Central memory CD8-positive, alpha-beta T cell (primary cell): ENCODE measurements at regions not wholly inside any gene's neighbourhood (a gene's known extent, or its start where the extent isn't known, plus 50 kb on each side); places are given as distances from the start of the nearest gene placed in this dataset.
"Not testable (repeated sequence)": the region's sequence is repeated elsewhere in the genome, so short reads cannot be mapped to it uniquely, and the experiment has no call there.

Experiments used
- ATAC-seq: fragments of 150-1000 bp; cut with Tn5 transposase; replicated peaks from 2 replicates; pipeline ENCODE4 v1.10.0; 2022; ENCODE audit warnings: mild to moderate bottlenecking, moderate FRiP score, moderate number of reproducible peaks; ENCODE audit not compliant: poor library complexity, severe bottlenecking; ENCODE audit errors: extremely low read depth
- DNase-seq, 2 donors: peaks; one replicate each; pipeline ENCODE4 v3.0.0; 2021; ENCODE audit warnings: low spot score in 2 of 2
- H3K27ac Mint-ChIP-seq: one replicate; pipeline ENCODE4 v1.8.0; 2022; ENCODE audit warnings: low read depth, mild to moderate bottlenecking, moderate library complexity, mixed read lengths
- H3K27me3 Mint-ChIP-seq: one replicate; pipeline ENCODE4 v1.8.0; 2022; ENCODE audit warnings: mixed read lengths
- H3K36me3 Mint-ChIP-seq: one replicate; pipeline ENCODE4 v1.8.0; 2022; ENCODE audit warnings: mild to moderate bottlenecking, moderate library complexity, mixed read lengths; ENCODE audit not compliant: insufficient read depth
- H3K4me1 Mint-ChIP-seq: one replicate; pipeline ENCODE4 v1.8.0; 2022; ENCODE audit warnings: mixed read lengths
- H3K4me3 Mint-ChIP-seq: one replicate; pipeline ENCODE4 v1.8.0; 2022; ENCODE audit warnings: mild to moderate bottlenecking, moderate library complexity, mixed read lengths
- H3K9me3 Mint-ChIP-seq: one replicate; pipeline ENCODE4 v1.8.0; 2022; ENCODE audit warnings: mixed read lengths

- ATAC-seq (no peak), DNase-seq (no peak)
- H3K36me3 Mint-ChIP-seq: peaks cover 4% of the 10 kb centered on the region
- no peak overlapping the region for H3K4me3 Mint-ChIP-seq
- H3K27ac Mint-ChIP-seq: no peak overlapping the region
- H3K9me3 Mint-ChIP-seq: no peaks in the 10 kb centered on the region
- H3K27me3 Mint-ChIP-seq: no peaks in the 10 kb centered on the region
- H3K4me1 Mint-ChIP-seq: peaks cover 2% of the 10 kb centered on the region
These were observed 51.1 kb upstream of the NUDT6 start for GRCh38 chr4:122973465-122973864.

- no peak overlapping the region for H3K4me3 Mint-ChIP-seq
- ATAC-seq (no peak), DNase-seq (no peak)
- H3K27me3 Mint-ChIP-seq: no peaks in the 10 kb centered on the region
- H3K27ac Mint-ChIP-seq: no peak overlapping the region
- peaks cover 6% of the 10 kb centered on the region for H3K36me3 Mint-ChIP-seq
- no peaks in the 10 kb centered on the region for H3K4me1 Mint-ChIP-seq
- no peaks in the 10 kb centered on the region for H3K9me3 Mint-ChIP-seq
These were observed 53.7 kb upstream of the NUDT6 start for GRCh38 chr4:122976111-122976510.

GRCh38 chr4:122977103-122977502, 54.7 kb upstream of the NUDT6 start:
- H3K4me1 Mint-ChIP-seq: no peaks in the 10 kb centered on the region
- H3K4me3 Mint-ChIP-seq: no peak overlapping the region
- H3K27ac Mint-ChIP-seq: no peak overlapping the region
- no peak for DNase-seq
- H3K36me3 Mint-ChIP-seq: peaks cover 6% of the 10 kb centered on the region
- H3K9me3 Mint-ChIP-seq: no peaks in the 10 kb centered on the region
- no peak for ATAC-seq
- no peaks in the 10 kb centered on the region for H3K27me3 Mint-ChIP-seq

GRCh38 chr4:122978109-122978508, 55.7 kb upstream of the NUDT6 start:
- no peak overlapping the region for H3K4me3 Mint-ChIP-seq
- DNase-seq (no peak), ATAC-seq (no peak)
- no peaks in the 10 kb centered on the region for H3K4me1 Mint-ChIP-seq
- no peaks in the 10 kb centered on the region for H3K27me3 Mint-ChIP-seq
- H3K9me3 Mint-ChIP-seq: no peaks in the 10 kb centered on the region
- H3K27ac Mint-ChIP-seq: no peak overlapping the region
- peaks cover 4% of the 10 kb centered on the region for H3K36me3 Mint-ChIP-seq

GRCh38 chr4:122978789-122979188, 56.4 kb upstream of the NUDT6 start:
- no peaks in the 10 kb centered on the region for H3K9me3 Mint-ChIP-seq
- H3K27me3 Mint-ChIP-seq: no peaks in the 10 kb centered on the region
- no peak overlapping the region for H3K4me3 Mint-ChIP-seq
- DNase-seq (no peak), ATAC-seq (no peak)
- no peaks in the 10 kb centered on the region for H3K4me1 Mint-ChIP-seq
- H3K27ac Mint-ChIP-seq: no peak overlapping the region
- H3K36me3 Mint-ChIP-seq: peaks cover 8% of the 10 kb centered on the region

GRCh38 chr4:122980860-122981259, 58.5 kb upstream of the NUDT6 start:
- Mint-ChIP-seq H3K4me1 (peaks cover 13% of the 10 kb centered on the region), H3K27ac (no peak overlapping the region), H3K36me3 (peaks cover 19% of the 10 kb centered on the region), H3K9me3 (peaks cover 5% of the 10 kb centered on the region), H3K4me3 (no peak overlapping the region), H3K27me3 (no peaks in the 10 kb centered on the region)
- DNase-seq (no peak), ATAC-seq (no peak)

GRCh38 chr4:122988696-122989095, 66.3 kb upstream of the NUDT6 start:
- peaks cover 18% of the 10 kb centered on the region for H3K36me3 Mint-ChIP-seq
- H3K9me3 Mint-ChIP-seq: peaks cover 35% of the 10 kb centered on the region
- no peaks in the 10 kb centered on the region for H3K27me3 Mint-ChIP-seq
- H3K4me3 Mint-ChIP-seq: no peak overlapping the region
- peaks cover 14% of the 10 kb centered on the region for H3K4me1 Mint-ChIP-seq
- ATAC-seq (no peak), DNase-seq (no peak)
- H3K27ac Mint-ChIP-seq: no peak overlapping the region

GRCh38 chr4:122990891-122991290, 68.5 kb upstream of the NUDT6 start:
- H3K36me3 Mint-ChIP-seq: peaks cover 8% of the 10 kb centered on the region
- H3K4me1 Mint-ChIP-seq: peaks cover under 1% of the 10 kb centered on the region
- peaks cover 29% of the 10 kb centered on the region for H3K9me3 Mint-ChIP-seq
- no peak overlapping the region for H3K4me3 Mint-ChIP-seq
- H3K27me3 Mint-ChIP-seq: no peaks in the 10 kb centered on the region
- no peak for DNase-seq
- no peak for ATAC-seq
- no peak overlapping the region for H3K27ac Mint-ChIP-seq

GRCh38 chr4:122992057-122992456, 69.7 kb upstream of the NUDT6 start:
- peaks cover 20% of the 10 kb centered on the region for H3K9me3 Mint-ChIP-seq
- H3K4me3 Mint-ChIP-seq: no peak overlapping the region
- ATAC-seq: no peak
- no peaks in the 10 kb centered on the region for H3K4me1 Mint-ChIP-seq
- peaks cover 8% of the 10 kb centered on the region for H3K36me3 Mint-ChIP-seq
- DNase-seq: no peak
- no peaks in the 10 kb centered on the region for H3K27me3 Mint-ChIP-seq
- H3K27ac Mint-ChIP-seq: no peak overlapping the region

GRCh38 chr4:122992641-122993040, 70.2 kb upstream of the NUDT6 start:
- H3K27ac Mint-ChIP-seq: no peak overlapping the region
- H3K36me3 Mint-ChIP-seq: peaks cover 8% of the 10 kb centered on the region
- DNase-seq (no peak), ATAC-seq (no peak)
- H3K4me3 Mint-ChIP-seq: no peak overlapping the region
- H3K4me1 Mint-ChIP-seq: peaks cover 5% of the 10 kb centered on the region
- peaks cover 14% of the 10 kb centered on the region for H3K9me3 Mint-ChIP-seq
- no peaks in the 10 kb centered on the region for H3K27me3 Mint-ChIP-seq

GRCh38 chr4:122996350-122996749, 74.0 kb upstream of the NUDT6 start:
- ATAC-seq (no peak), DNase-seq (no peak)
- H3K4me3 Mint-ChIP-seq: no peak overlapping the region
- H3K4me1 Mint-ChIP-seq: peaks cover 8% of the 10 kb centered on the region
- H3K9me3 Mint-ChIP-seq: peaks cover 5% of the 10 kb centered on the region
- peaks cover 2% of the 10 kb centered on the region for H3K36me3 Mint-ChIP-seq
- H3K27ac Mint-ChIP-seq: no peak overlapping the region
- no peaks in the 10 kb centered on the region for H3K27me3 Mint-ChIP-seq

- no peak for ATAC-seq
- H3K9me3 Mint-ChIP-seq: peaks cover 5% of the 10 kb centered on the region
These were observed 75.2 kb upstream of the NUDT6 start for GRCh38 chr4:122997463-122998101.

GRCh38 chr4:123004079-123004478, 81.7 kb upstream of the NUDT6 start:
- H3K4me3 Mint-ChIP-seq, DNase-seq, ATAC-seq, H3K9me3 Mint-ChIP-seq, H3K27ac Mint-ChIP-seq, H3K36me3 Mint-ChIP-seq, H3K27me3 Mint-ChIP-seq: not testable (repeated sequence)
- H3K4me1 Mint-ChIP-seq: peaks cover 12% of the 10 kb centered on the region

More at GRCh38 chr4:122997463-122998101, 75.2 kb upstream of the NUDT6 start:
- H3K4me1 Mint-ChIP-seq: peaks cover 9% of the 10 kb centered on the region
- no peak overlapping the region for H3K4me3 Mint-ChIP-seq
- DNase-seq: no peak
- H3K36me3 Mint-ChIP-seq: peaks cover 2% of the 10 kb centered on the region
- no peaks in the 10 kb centered on the region for H3K27me3 Mint-ChIP-seq
- H3K27ac Mint-ChIP-seq: no peak overlapping the region
